ENCODE measurements at regions not wholly inside any gene's neighbourhood (a gene's known extent, or its start where the extent isn't known, plus 50 kb on each side); places are given as distances from the start of the nearest gene placed in this dataset.

GRCh38 chr3:18771931-18772330 lies 346.8 kb upstream of the SATB1 start:
- no peak for DNase-seq

GRCh38 chr3:18770800-18771199 lies 345.7 kb upstream of the SATB1 start:
- DNase-seq = no peak

GRCh38 chr3:18767756-18768303 lies 342.7 kb upstream of the SATB1 start:
- DNase-seq = no peak

GRCh38 chr3:18766974-18767373 lies 341.8 kb upstream of the SATB1 start:
- no peak for DNase-seq

GRCh38 chr3:18765662-18766061 lies 340.5 kb upstream of the SATB1 start:
- DNase-seq = no peak

GRCh38 chr3:18765161-18765560 lies 340.0 kb upstream of the SATB1 start:
- DNase-seq = no peak

- DNase-seq = no peak
Measured at GRCh38 chr3:18761530-18761929, 336.4 kb upstream of the SATB1 start.

- no peak for DNase-seq
Measured at GRCh38 chr3:18758047-18758704, 333.0 kb upstream of the SATB1 start.

- no peak for DNase-seq
Measured at GRCh38 chr3:18757476-18757875, 332.3 kb upstream of the SATB1 start.

- DNase-seq = no peak
Measured at GRCh38 chr3:18752273-18752934, 327.3 kb upstream of the SATB1 start.

- DNase-seq = no peak
Measured at GRCh38 chr3:18751514-18751913, 326.4 kb upstream of the SATB1 start.

GRCh38 chr3:18747383-18747782 lies 322.2 kb upstream of the SATB1 start:
- DNase-seq = no peak

GRCh38 chr3:18745472-18745871 lies 320.3 kb upstream of the SATB1 start:
- no peak for DNase-seq

- DNase-seq = no peak
Measured at GRCh38 chr3:18744472-18744871, 319.3 kb upstream of the SATB1 start.

GRCh38 chr3:18743761-18744160 lies 318.6 kb upstream of the SATB1 start:
- no peak for DNase-seq

- peak; percentile 30 for DNase-seq
Measured at GRCh38 chr3:18740631-18741583, 315.8 kb upstream of the SATB1 start.

- DNase-seq = no peak
Measured at GRCh38 chr3:18739099-18739433, 313.9 kb upstream of the SATB1 start.

GRCh38 chr3:18738393-18739098 lies 313.4 kb upstream of the SATB1 start:
- no peak for DNase-seq

GRCh38 chr3:18735005-18735404 lies 309.9 kb upstream of the SATB1 start:
- no peak for DNase-seq

GRCh38 chr3:18734309-18734708 lies 309.2 kb upstream of the SATB1 start:
- DNase-seq = no peak

- no peak for DNase-seq
Measured at GRCh38 chr3:18732474-18732873, 307.3 kb upstream of the SATB1 start.

GRCh38 chr3:18730491-18730890 lies 305.4 kb upstream of the SATB1 start:
- no peak for DNase-seq

GRCh38 chr3:18729671-18730070 lies 304.5 kb upstream of the SATB1 start:
- DNase-seq = no peak
